ENCODE measurements at regions not wholly inside any gene's neighbourhood (a gene's known extent, or its start where the extent isn't known, plus 50 kb on each side); places are given as distances from the start of the nearest gene placed in this dataset.

DNA sequence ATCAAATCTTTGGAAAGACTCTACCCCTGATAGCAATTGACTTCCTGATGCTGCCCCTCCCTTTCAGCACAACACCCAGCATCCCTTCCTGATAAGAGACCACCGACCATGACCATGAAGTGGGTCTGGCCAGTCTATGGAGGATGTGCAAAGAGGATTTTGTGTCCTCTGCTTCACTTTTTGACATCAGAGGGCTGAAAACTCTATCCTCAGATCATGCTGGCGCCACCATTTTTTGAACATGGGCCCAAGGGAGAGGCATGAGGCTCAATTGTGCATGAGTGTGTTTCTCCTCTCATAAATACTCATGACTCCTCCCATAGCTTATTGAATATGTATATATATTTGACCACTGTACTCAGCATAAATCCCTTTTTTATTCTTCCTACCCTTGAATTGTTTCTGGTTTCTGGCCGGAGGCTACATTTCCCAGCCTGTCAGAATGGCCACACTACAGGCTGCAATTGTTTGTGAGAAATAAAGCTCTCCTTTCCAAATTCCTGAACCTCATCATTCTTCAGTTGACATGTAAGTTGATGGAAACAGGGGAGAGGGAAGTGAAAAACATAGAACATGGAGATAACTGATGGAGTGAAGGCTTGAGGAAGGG is 314.1 kb downstream of the MYCN start:
- TF ChIP-seq, protein P1, sequence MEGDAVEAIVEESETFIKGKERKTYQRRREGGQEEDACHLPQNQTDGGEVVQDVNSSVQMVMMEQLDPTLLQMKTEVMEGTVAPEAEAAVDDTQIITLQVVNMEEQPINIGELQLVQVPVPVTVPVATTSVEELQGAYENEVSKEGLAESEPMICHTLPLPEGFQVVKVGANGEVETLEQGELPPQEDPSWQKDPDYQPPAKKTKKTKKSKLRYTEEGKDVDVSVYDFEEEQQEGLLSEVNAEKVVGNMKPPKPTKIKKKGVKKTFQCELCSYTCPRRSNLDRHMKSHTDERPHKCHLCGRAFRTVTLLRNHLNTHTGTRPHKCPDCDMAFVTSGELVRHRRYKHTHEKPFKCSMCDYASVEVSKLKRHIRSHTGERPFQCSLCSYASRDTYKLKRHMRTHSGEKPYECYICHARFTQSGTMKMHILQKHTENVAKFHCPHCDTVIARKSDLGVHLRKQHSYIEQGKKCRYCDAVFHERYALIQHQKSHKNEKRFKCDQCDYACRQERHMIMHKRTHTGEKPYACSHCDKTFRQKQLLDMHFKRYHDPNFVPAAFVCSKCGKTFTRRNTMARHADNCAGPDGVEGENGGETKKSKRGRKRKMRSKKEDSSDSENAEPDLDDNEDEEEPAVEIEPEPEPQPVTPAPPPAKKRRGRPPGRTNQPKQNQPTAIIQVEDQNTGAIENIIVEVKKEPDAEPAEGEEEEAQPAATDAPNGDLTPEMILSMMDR (IDR thresholded peaks at IDR 0.05), result no peak
- TF ChIP-seq POLR2A (IDR thresholded peaks at IDR 0.05), result no peak
